HEK293 (cell line): ENCODE measurements at regions not wholly inside any gene's neighbourhood (a gene's known extent, or its start where the extent isn't known, plus 50 kb on each side); places are given as distances from the start of the nearest gene placed in this dataset.

ENCODE experiments used
- CTCF ChIP-seq: fragments of 450-650 bp; formaldehyde crosslinking; IDR thresholded peaks from 2 replicates; pipeline ENCODE4 v1.5.1; 2016; ENCODE audit warnings: missing biosample characterization, missing genetic modification characterization
- YY1 ChIP-seq: fragments of 450-650 bp; formaldehyde crosslinking; IDR thresholded peaks from 2 replicates; pipeline ENCODE4 v1.5.1; 2018; ENCODE audit warnings: missing biosample characterization, missing genetic modification characterization
- ZBTB49 ChIP-seq: fragments of 450-650 bp; formaldehyde crosslinking; IDR thresholded peaks from 2 replicates; pipeline ENCODE4 v1.5.1; 2016; ENCODE audit warnings: missing biosample characterization, missing genetic modification characterization, low read depth
- ZFP41 ChIP-seq: fragments of 450-650 bp; formaldehyde crosslinking; IDR thresholded peaks from 2 replicates; pipeline ENCODE4 v1.5.1; 2016; ENCODE audit warnings: missing biosample characterization, missing genetic modification characterization, borderline replicate concordance
- ZNF202 ChIP-seq: fragments of 450-650 bp; formaldehyde crosslinking; IDR thresholded peaks from 2 replicates; pipeline ENCODE4 v1.5.1; 2016; ENCODE audit warnings: missing biosample characterization, missing genetic modification characterization, borderline replicate concordance
- ZNF23 ChIP-seq: fragments of 450-650 bp; formaldehyde crosslinking; IDR thresholded peaks from 2 replicates; pipeline ENCODE4 v1.5.1; 2016; ENCODE audit warnings: missing biosample characterization, missing genetic modification characterization, borderline replicate concordance
- ZNF658 ChIP-seq: fragments of 450-650 bp; formaldehyde crosslinking; IDR thresholded peaks from 2 replicates; pipeline ENCODE4; 2016; ENCODE audit warnings: missing biosample characterization, missing genetic modification characterization

GRCh38 chr12:71029302-71029701 is 108.8 kb upstream of the PTPRR start:
- TF ChIP-seq ZNF202 (tag by site-specific recombination) (no peak), YY1 (tag by site-specific recombination) (no peak), ZBTB49 (tag by site-specific recombination) (no peak), ZFP41 (tag by site-specific recombination) (no peak), CTCF (no peak), ZNF658 (tag by site-specific recombination) (no peak), ZNF23 (tag by site-specific recombination) (no peak)
